Gastroesophageal sphincter (tissue), 4 donors: ENCODE measurements at regions not wholly inside any gene's neighbourhood (a gene's known extent, or its start where the extent isn't known, plus 50 kb on each side); places are given as distances from the start of the nearest gene placed in this dataset.

Experiments used
- ATAC-seq: fragments of 150-250 bp; one replicate; pipeline ENCODE4 v1.9.1; 2016; ENCODE audit warnings: mild to moderate bottlenecking, moderate library complexity
- H3K27ac ChIP-seq, 4 donors: fragments of 200-600 bp; sonication (generic) in 3 of 4; 1 replicate in 3 of 4; 2 replicates in 1 of 4; pipeline ENCODE4 v1.5.1; 2016 to 2019
- H3K27me3 ChIP-seq: fragments of 200-600 bp; sonication (generic); one replicate; pipeline ENCODE4 v1.5.1; 2019
- H3K36me3 ChIP-seq, 2 donors: fragments of 200-600 bp; sonication (generic); one replicate each; pipeline ENCODE4 v1.5.1; 2019; ENCODE audit warnings: control low read depth in 1 of 2
- H3K4me1 ChIP-seq, 3 donors: fragments of 200-600 bp; sonication (generic); 1 replicate in 2 of 3; 2 replicates in 1 of 3; pipeline ENCODE4 v1.5.1; 2016 to 2019; ENCODE audit warnings: control low read depth in 2 of 3
- H3K4me3 ChIP-seq, 2 donors: fragments of 200-600 bp; sonication (generic); one replicate each; pipeline ENCODE4 v1.5.1; 2019; ENCODE audit warnings: mild to moderate bottlenecking in 1 of 2, moderate library complexity in 1 of 2
- H3K9me3 ChIP-seq, 3 donors: fragments of 200-600 bp; sonication (generic); one replicate each; pipeline ENCODE4 v1.5.1; 2017 to 2019; ENCODE audit warnings: control low read depth in 2 of 3
- CTCF ChIP-seq, 4 experiments: fragments of 200-600 bp in 2 of 4; fragments of 450-650 bp in 2 of 4; sonication (generic) in 1 of 4; IDR thresholded peaks; one replicate each; pipeline ENCODE4 v1.5.1; 2017 to 2019; ENCODE audit warnings: antibody characterized with exemption in 4 of 4, mild to moderate bottlenecking in 2 of 4, moderate library complexity in 2 of 4
- EP300 ChIP-seq: sonication (generic); formaldehyde crosslinking; IDR thresholded peaks from one replicate; pipeline ENCODE4 v1.6.1; 2017; ENCODE audit warnings: antibody characterized with exemption, mild to moderate bottlenecking
- POLR2A ChIP-seq, 2 donors: fragments of 450-650 bp; IDR thresholded peaks; one replicate each; pipeline ENCODE4 v1.6.1; 2017; ENCODE audit warnings: antibody characterized with exemption in 2 of 2, mild to moderate bottlenecking in 2 of 2, moderate library complexity in 1 of 2
- POLR2AphosphoS5 ChIP-seq: sonication (generic); formaldehyde crosslinking; IDR thresholded peaks from one replicate; pipeline ENCODE4 v1.6.1; 2017; ENCODE audit warnings: antibody characterized with exemption
- WGBS, 2 donors: methylation state at CpG; one replicate each; pipeline ENCODE4 v1.1.5; 2018; ENCODE audit warnings: low coverage in 1 of 2; 5-methylcytosine and 5-hydroxymethylcytosine counted together

- Histone ChIP-seq H3K27ac (no peak overlapping the region), H3K4me3 (no peak overlapping the region), H3K4me1 (no peaks in the 10 kb centered on the region), H3K36me3 (no peaks in the 10 kb centered on the region), H3K27me3 (no peaks in the 10 kb centered on the region), H3K9me3 (no peaks in the 10 kb centered on the region)
- no peak for ATAC-seq
- WGBS, 2 donors: 79 to 93% methylated on average over 1 of the region's 1 CpG
- TF ChIP-seq EP300 (no peak), CTCF (IDR thresholded peaks at IDR 0.05) (no peak), POLR2A (IDR thresholded peaks at IDR 0.05) (no peak), POLR2AphosphoS5 (no peak)
Measured at GRCh38 chr9:30711591-30711990, 1672.9 kb upstream of the ACO1 start.

- H3K4me3 ChIP-seq: no peak overlapping the region
- no peaks in the 10 kb centered on the region for H3K27me3 ChIP-seq
- no peaks in the 10 kb centered on the region for H3K36me3 ChIP-seq
- H3K4me1 ChIP-seq: no peaks in the 10 kb centered on the region
- H3K27ac ChIP-seq: no peak overlapping the region
- ATAC-seq: no peak
- H3K9me3 ChIP-seq: no peaks in the 10 kb centered on the region
- TF ChIP-seq CTCF (IDR thresholded peaks at IDR 0.05) (no peak), POLR2A (IDR thresholded peaks at IDR 0.05) (no peak), POLR2AphosphoS5 (no peak), EP300 (no peak)
Measured at GRCh38 chr9:30713243-30713642, 1671.2 kb upstream of the ACO1 start.

- Histone ChIP-seq H3K27ac (no peak overlapping the region), H3K4me3 (no peak overlapping the region), H3K9me3 (no peaks in the 10 kb centered on the region), H3K36me3 (no peaks in the 10 kb centered on the region), H3K27me3 (no peaks in the 10 kb centered on the region), H3K4me1 (no peaks in the 10 kb centered on the region)
- ATAC-seq: no peak
- 62 to 63% methylated on average over 1 of the region's 1 CpG for WGBS, 2 donors
- no peak for TF ChIP-seq CTCF (IDR thresholded peaks at IDR 0.05)
- no peak for TF ChIP-seq EP300
- no peak for TF ChIP-seq POLR2AphosphoS5
- no peak for TF ChIP-seq POLR2A (IDR thresholded peaks at IDR 0.05)
Measured at GRCh38 chr9:30714389-30714788, 1670.1 kb upstream of the ACO1 start.

- Histone ChIP-seq H3K27ac (no peak overlapping the region), H3K4me1 (no peaks in the 10 kb centered on the region), H3K9me3 (no peaks in the 10 kb centered on the region), H3K27me3 (no peaks in the 10 kb centered on the region), H3K4me3 (no peak overlapping the region), H3K36me3 (no peaks in the 10 kb centered on the region)
- 75 to 90% methylated on average over 1 of the region's 1 CpG for WGBS, 2 donors
- ATAC-seq: no peak
- no peak for TF ChIP-seq POLR2AphosphoS5
- no peak for TF ChIP-seq CTCF (IDR thresholded peaks at IDR 0.05)
- TF ChIP-seq EP300: no peak
- TF ChIP-seq POLR2A (IDR thresholded peaks at IDR 0.05): no peak
Measured at GRCh38 chr9:30718483-30718882, 1666.0 kb upstream of the ACO1 start.

GRCh38 chr9:30722065-30722464, 1662.4 kb upstream of the ACO1 start:
- Histone ChIP-seq H3K27me3 (no peaks in the 10 kb centered on the region), H3K4me3 (no peak overlapping the region), H3K9me3 (no peaks in the 10 kb centered on the region), H3K27ac (no peak overlapping the region), H3K36me3 (no peaks in the 10 kb centered on the region), H3K4me1 (no peaks in the 10 kb centered on the region)
- WGBS, 2 donors: 78% methylated on average over 1 of the region's 5 CpGs; no CpG with 5 or more reads in 1 of the 2 donors
- TF ChIP-seq EP300 (no peak), CTCF (IDR thresholded peaks at IDR 0.05) (no peak), POLR2AphosphoS5 (no peak), POLR2A (IDR thresholded peaks at IDR 0.05) (no peak)
- no peak for ATAC-seq
